Stimulated activated CD8-positive, alpha-beta memory T cell treated with anti-CD3 and anti-CD28 coated beads, Interleukin-4, amount 100 ng/mL, for 1 hour (primary cell): ENCODE measurements at regions not wholly inside any gene's neighbourhood (a gene's known extent, or its start where the extent isn't known, plus 50 kb on each side); places are given as distances from the start of the nearest gene placed in this dataset.

Source experiments
- DNase-seq, 2 donors: peaks; one replicate each; pipeline ENCODE4 v3.0.0-alpha.2; 2020; ENCODE audit warnings: low read depth in 2 of 2, low spot score in 1 of 2

- DNase-seq = no peak
These were observed 651.1 kb upstream of the MKI67 start for GRCh38 chr10:128777342-128777741.

GRCh38 chr10:128779416-128779815 is 653.2 kb upstream of the MKI67 start:
- DNase-seq = no peak

- no peak for DNase-seq
These were observed 654.0 kb upstream of the MKI67 start for GRCh38 chr10:128780156-128780761.

- no peak for DNase-seq
These were observed 655.4 kb upstream of the MKI67 start for GRCh38 chr10:128781637-128782036.

GRCh38 chr10:128784444-128784843 is 658.2 kb upstream of the MKI67 start:
- DNase-seq = no peak

- no peak for DNase-seq
These were observed 666.4 kb upstream of the MKI67 start for GRCh38 chr10:128792426-128793140.

- no peak for DNase-seq
These were observed 667.8 kb upstream of the MKI67 start for GRCh38 chr10:128793726-128794655.

- DNase-seq = no peak
These were observed 670.2 kb upstream of the MKI67 start for GRCh38 chr10:128796396-128796912.

GRCh38 chr10:128802062-128802461 is 665.0 kb upstream of the MGMT start:
- no peak for DNase-seq

- DNase-seq = no peak
These were observed 663.3 kb upstream of the MGMT start for GRCh38 chr10:128803790-128804189.

- DNase-seq = no peak
These were observed 662.6 kb upstream of the MGMT start for GRCh38 chr10:128804411-128804810.

GRCh38 chr10:128808921-128809440 is 658.1 kb upstream of the MGMT start:
- DNase-seq = no peak

- DNase-seq = no peak
These were observed 655.5 kb upstream of the MGMT start for GRCh38 chr10:128811511-128811910.

- DNase-seq = no peak
These were observed 655.0 kb upstream of the MGMT start for GRCh38 chr10:128812000-128812399.

- no peak for DNase-seq
These were observed 653.5 kb upstream of the MGMT start for GRCh38 chr10:128813574-128813973.

- no peak for DNase-seq
These were observed 653.0 kb upstream of the MGMT start for GRCh38 chr10:128814024-128814423.

- no peak for DNase-seq
These were observed 652.3 kb upstream of the MGMT start for GRCh38 chr10:128814782-128815181.

GRCh38 chr10:128816726-128817125 is 650.3 kb upstream of the MGMT start:
- no peak for DNase-seq

GRCh38 chr10:128817636-128818035 is 649.4 kb upstream of the MGMT start:
- no peak for DNase-seq

GRCh38 chr10:128820663-128821062 is 646.4 kb upstream of the MGMT start:
- no peak for DNase-seq

GRCh38 chr10:128823201-128823600 is 643.8 kb upstream of the MGMT start:
- no peak for DNase-seq
